ENCODE measurements at regions not wholly inside any gene's neighbourhood (a gene's known extent, or its start where the extent isn't known, plus 50 kb on each side); places are given as distances from the start of the nearest gene placed in this dataset.

GRCh38 chr2:49812730-49813129 is 658.4 kb upstream of the FSHR start:
- no peak overlapping the region for H3K4me2 ChIP-seq (ENCODE audit: low read length)
- no peaks in the 10 kb centered on the region for H3K36me3 ChIP-seq (ENCODE audit: control insufficient read depth in 1 of 2, insufficient read depth in 2 of 2, low read length in 2 of 2)
- TF ChIP-seq EZH2phosphoT487 (IDR thresholded peaks at IDR 0.05; ENCODE audit: borderline replicate concordance) (no peak), CBX3 (IDR thresholded peaks at IDR 0.05; ENCODE audit: low read depth) (no peak), TCF7L2 (IDR thresholded peaks at IDR 0.05; ENCODE audit: borderline replicate concordance, extremely low read depth, insufficient read depth, insufficient read length) (no peak), EZH2 (IDR thresholded peaks at IDR 0.05) (no peak)
- H3K27me3 ChIP-seq (ENCODE audit: insufficient read depth, low read length), result no peaks in the 10 kb centered on the region
- H3K9me2 ChIP-seq (ENCODE audit: insufficient read depth), result no peaks in the 10 kb centered on the region
- intact Hi-C loops (cut with micrococcal nuclease), result no loop called here
- BruUV-seq (replicated peaks), result no TSS peak
- ATAC-seq (no peak), DNase-seq (ENCODE audit: low read depth, low spot score) (no peak)
- POLR2A ChIA-PET, result no interaction called here
- H3K79me2 ChIP-seq (ENCODE audit: insufficient read depth, low read length), result no peaks in the 10 kb centered on the region
- CTCF ChIA-PET, result no interaction called here
- no peaks in the 10 kb centered on the region for H3K4me1 ChIP-seq (ENCODE audit: control insufficient read depth in 1 of 2, insufficient read depth in 2 of 2, low read length in 2 of 2)
- H3K9me3 ChIP-seq (ENCODE audit: control insufficient read depth in 1 of 2, insufficient read depth in 1 of 2, low read depth in 1 of 2, low read length in 2 of 2), result peaks cover 0 to 9% of the 10 kb centered on the region in 2 experiments; a peak in 1 of 4 replicates
- H3K4me3 ChIP-seq (replicated peaks in 1 of 2; ENCODE audit: low read depth in 1 of 2, low read length in 2 of 2), result no peak overlapping the region
- RAD21 ChIA-PET (ENCODE audit: low non-redundant PET in 1 of 2, low total read pairs in 2 of 2, uncharacterized antibody in 2 of 2, unreplicated experiment in 2 of 2), result no interaction called here
- H3K9ac ChIP-seq (ENCODE audit: low read length), result no peak overlapping the region
- no peaks in the 10 kb centered on the region for H4K20me1 ChIP-seq (ENCODE audit: insufficient read depth)
- no peak overlapping the region for H2AFZ ChIP-seq (ENCODE audit: low read depth, low read length, poor library complexity, severe bottlenecking)
- H3K27ac ChIP-seq (ENCODE audit: low read depth, low read length), result no peak overlapping the region

DNA sequence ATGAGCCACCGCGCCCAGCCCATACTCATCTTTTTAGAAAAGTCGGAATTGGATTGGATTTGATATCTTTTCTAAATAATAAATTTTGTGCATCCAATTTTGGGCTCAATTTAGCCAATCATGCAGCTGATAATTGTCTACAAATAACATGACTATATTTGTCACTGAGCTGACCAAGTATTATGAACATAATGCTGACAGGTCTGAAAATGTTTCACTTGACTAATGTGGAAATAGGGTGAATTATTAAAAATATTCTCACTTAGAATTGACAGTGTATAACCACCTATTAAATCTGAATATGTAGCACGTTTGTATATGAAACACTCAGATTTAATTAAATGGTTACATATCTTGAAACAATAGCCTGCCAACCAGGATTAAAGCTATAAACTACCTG is 657.2 kb upstream of the FSHR start:
- Histone ChIP-seq H3K36me3 (ENCODE audit: control insufficient read depth in 1 of 2, insufficient read depth in 2 of 2, low read length in 2 of 2) (no peaks in the 10 kb centered on the region), H3K9me2 (ENCODE audit: insufficient read depth) (no peaks in the 10 kb centered on the region), H4K20me1 (ENCODE audit: insufficient read depth) (no peaks in the 10 kb centered on the region), H3K4me2 (ENCODE audit: low read length) (no peak overlapping the region), H2AFZ (ENCODE audit: low read depth, low read length, poor library complexity, severe bottlenecking) (no peak overlapping the region), H3K27ac (ENCODE audit: low read depth, low read length) (no peak overlapping the region), H3K9me3 (ENCODE audit: control insufficient read depth in 1 of 2, insufficient read depth in 1 of 2, low read depth in 1 of 2, low read length in 2 of 2) (peaks cover 0 to 9% of the 10 kb centered on the region in 2 experiments; a peak in 1 of 4 replicates), H3K4me1 (ENCODE audit: control insufficient read depth in 1 of 2, insufficient read depth in 2 of 2, low read length in 2 of 2) (no peaks in the 10 kb centered on the region), H3K4me3 (replicated peaks in 1 of 2; ENCODE audit: low read depth in 1 of 2, low read length in 2 of 2) (no peak overlapping the region), H3K79me2 (ENCODE audit: insufficient read depth, low read length) (no peaks in the 10 kb centered on the region), H3K27me3 (ENCODE audit: insufficient read depth, low read length) (no peaks in the 10 kb centered on the region), H3K9ac (ENCODE audit: low read length) (no peak overlapping the region)
- ChIA-PET RAD21 (ENCODE audit: low non-redundant PET in 1 of 2, low total read pairs in 2 of 2, uncharacterized antibody in 2 of 2, unreplicated experiment in 2 of 2) (no interaction called here), CTCF (no interaction called here), POLR2A (no interaction called here)
- BruUV-seq (replicated peaks), result no TSS peak
- intact Hi-C loops (cut with micrococcal nuclease), result no loop called here
- DNase-seq (ENCODE audit: low read depth, low spot score) (no peak), ATAC-seq (no peak)
- TF ChIP-seq SRF (IDR thresholded peaks at IDR 0.05; ENCODE audit: low read depth) (no peak), POLR2AphosphoS5 (IDR thresholded peaks at IDR 0.05; ENCODE audit: low read depth, low read length) (no peak), SIN3A (IDR thresholded peaks at IDR 0.05; ENCODE audit: low read depth) (no peak), ZBTB33 (IDR thresholded peaks at IDR 0.05; ENCODE audit: extremely low read depth, insufficient replicate concordance, low read length) (no peak), EZH2phosphoT487 (IDR thresholded peaks at IDR 0.05; ENCODE audit: borderline replicate concordance) (no peak), POLR2A (IDR thresholded peaks at IDR 0.05; ENCODE audit: borderline replicate concordance, extremely low read depth, insufficient read depth, insufficient read length) (no peak), SP1 (IDR thresholded peaks at IDR 0.05; ENCODE audit: low read depth) (no peak), JUND (IDR thresholded peaks at IDR 0.05) (no peak), FOSL1 (IDR thresholded peaks at IDR 0.05; ENCODE audit: low read depth) (no peak), YY1 (IDR thresholded peaks at IDR 0.05; ENCODE audit: extremely low read depth, insufficient replicate concordance, low read depth, low read length) (no peak), MAX (IDR thresholded peaks at IDR 0.05) (no peak), RAD21 (IDR thresholded peaks at IDR 0.05; ENCODE audit: low read depth) (no peak), CBX3 (IDR thresholded peaks at IDR 0.05; ENCODE audit: low read depth) (no peak)
- TF ChIP-seq, protein P1, sequence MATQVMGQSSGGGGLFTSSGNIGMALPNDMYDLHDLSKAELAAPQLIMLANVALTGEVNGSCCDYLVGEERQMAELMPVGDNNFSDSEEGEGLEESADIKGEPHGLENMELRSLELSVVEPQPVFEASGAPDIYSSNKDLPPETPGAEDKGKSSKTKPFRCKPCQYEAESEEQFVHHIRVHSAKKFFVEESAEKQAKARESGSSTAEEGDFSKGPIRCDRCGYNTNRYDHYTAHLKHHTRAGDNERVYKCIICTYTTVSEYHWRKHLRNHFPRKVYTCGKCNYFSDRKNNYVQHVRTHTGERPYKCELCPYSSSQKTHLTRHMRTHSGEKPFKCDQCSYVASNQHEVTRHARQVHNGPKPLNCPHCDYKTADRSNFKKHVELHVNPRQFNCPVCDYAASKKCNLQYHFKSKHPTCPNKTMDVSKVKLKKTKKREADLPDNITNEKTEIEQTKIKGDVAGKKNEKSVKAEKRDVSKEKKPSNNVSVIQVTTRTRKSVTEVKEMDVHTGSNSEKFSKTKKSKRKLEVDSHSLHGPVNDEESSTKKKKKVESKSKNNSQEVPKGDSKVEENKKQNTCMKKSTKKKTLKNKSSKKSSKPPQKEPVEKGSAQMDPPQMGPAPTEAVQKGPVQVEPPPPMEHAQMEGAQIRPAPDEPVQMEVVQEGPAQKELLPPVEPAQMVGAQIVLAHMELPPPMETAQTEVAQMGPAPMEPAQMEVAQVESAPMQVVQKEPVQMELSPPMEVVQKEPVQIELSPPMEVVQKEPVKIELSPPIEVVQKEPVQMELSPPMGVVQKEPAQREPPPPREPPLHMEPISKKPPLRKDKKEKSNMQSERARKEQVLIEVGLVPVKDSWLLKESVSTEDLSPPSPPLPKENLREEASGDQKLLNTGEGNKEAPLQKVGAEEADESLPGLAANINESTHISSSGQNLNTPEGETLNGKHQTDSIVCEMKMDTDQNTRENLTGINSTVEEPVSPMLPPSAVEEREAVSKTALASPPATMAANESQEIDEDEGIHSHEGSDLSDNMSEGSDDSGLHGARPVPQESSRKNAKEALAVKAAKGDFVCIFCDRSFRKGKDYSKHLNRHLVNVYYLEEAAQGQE (IDR thresholded peaks at IDR 0.05; ENCODE audit: low read depth), result no peak
- TF ChIP-seq, protein P2, sequence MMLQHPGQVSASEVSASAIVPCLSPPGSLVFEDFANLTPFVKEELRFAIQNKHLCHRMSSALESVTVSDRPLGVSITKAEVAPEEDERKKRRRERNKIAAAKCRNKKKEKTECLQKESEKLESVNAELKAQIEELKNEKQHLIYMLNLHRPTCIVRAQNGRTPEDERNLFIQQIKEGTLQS (IDR thresholded peaks at IDR 0.05), result no peak
